ENCODE measurements at regions not wholly inside any gene's neighbourhood (a gene's known extent, or its start where the extent isn't known, plus 50 kb on each side); places are given as distances from the start of the nearest gene placed in this dataset.
"Not testable (repeated sequence)": the region's sequence is repeated elsewhere in the genome, so short reads cannot be mapped to it uniquely, and the experiment has no call there.

- no peaks in the 10 kb centered on the region for H3K79me2 ChIP-seq
- no peak overlapping the region for H3K4me3 ChIP-seq
- no peak overlapping the region for H3K4me2 ChIP-seq
- H3K9me3 ChIP-seq (ENCODE audit: low read depth) = no peaks in the 10 kb centered on the region
- H3K27me3 ChIP-seq = no peaks in the 10 kb centered on the region
- WGBS (ENCODE audit: low lambda C conversion rate, missing lambda C conversion rate) = 75% methylated on average over 3 of the region's 4 CpGs
- H3K4me1 ChIP-seq (ENCODE audit: insufficient read depth) = no peaks in the 10 kb centered on the region
- no peaks in the 10 kb centered on the region for H3K36me3 ChIP-seq (replicated peaks; ENCODE audit: insufficient read depth, low read depth)
- H4K20me1 ChIP-seq (ENCODE audit: insufficient read depth, poor library complexity, severe bottlenecking) = no peaks in the 10 kb centered on the region
- no peak overlapping the region for H3K27ac ChIP-seq
- no peaks in the 10 kb centered on the region for H3K9me2 ChIP-seq (replicated peaks; ENCODE audit: insufficient read depth)
- no peak overlapping the region for H2AFZ ChIP-seq
- no peak for DNase-seq (ENCODE audit: low spot score)
- TF ChIP-seq, protein P1, sequence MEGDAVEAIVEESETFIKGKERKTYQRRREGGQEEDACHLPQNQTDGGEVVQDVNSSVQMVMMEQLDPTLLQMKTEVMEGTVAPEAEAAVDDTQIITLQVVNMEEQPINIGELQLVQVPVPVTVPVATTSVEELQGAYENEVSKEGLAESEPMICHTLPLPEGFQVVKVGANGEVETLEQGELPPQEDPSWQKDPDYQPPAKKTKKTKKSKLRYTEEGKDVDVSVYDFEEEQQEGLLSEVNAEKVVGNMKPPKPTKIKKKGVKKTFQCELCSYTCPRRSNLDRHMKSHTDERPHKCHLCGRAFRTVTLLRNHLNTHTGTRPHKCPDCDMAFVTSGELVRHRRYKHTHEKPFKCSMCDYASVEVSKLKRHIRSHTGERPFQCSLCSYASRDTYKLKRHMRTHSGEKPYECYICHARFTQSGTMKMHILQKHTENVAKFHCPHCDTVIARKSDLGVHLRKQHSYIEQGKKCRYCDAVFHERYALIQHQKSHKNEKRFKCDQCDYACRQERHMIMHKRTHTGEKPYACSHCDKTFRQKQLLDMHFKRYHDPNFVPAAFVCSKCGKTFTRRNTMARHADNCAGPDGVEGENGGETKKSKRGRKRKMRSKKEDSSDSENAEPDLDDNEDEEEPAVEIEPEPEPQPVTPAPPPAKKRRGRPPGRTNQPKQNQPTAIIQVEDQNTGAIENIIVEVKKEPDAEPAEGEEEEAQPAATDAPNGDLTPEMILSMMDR (IDR thresholded peaks at IDR 0.05; ENCODE audit: poor library complexity) = no peak
These were observed 71.3 kb upstream of the FBXO28 start for GRCh38 chr1:224042557-224043118.

DNA sequence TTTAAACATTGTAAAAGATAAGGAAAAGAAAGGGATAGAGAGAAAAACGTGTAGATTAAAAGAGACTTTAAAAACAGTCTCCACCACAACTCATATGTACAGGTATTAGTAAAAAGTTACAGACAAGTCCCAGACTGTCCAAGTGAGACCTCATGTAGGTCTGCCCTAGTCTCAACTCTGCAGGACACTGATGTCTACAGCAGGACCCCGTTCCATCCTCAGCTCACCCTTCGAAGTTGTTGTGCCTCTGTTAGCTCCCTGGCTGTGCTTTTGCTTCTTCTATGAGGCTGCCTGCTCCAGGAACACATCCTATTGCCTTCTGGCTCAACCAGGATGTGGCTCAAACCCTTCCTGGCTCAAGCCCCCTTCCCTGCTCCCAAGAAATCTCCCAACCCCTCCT is 72.9 kb upstream of the FBXO28 start:
- H3K4me3 ChIP-seq = no peak overlapping the region
- H3K4me1 ChIP-seq (ENCODE audit: insufficient read depth) = no peaks in the 10 kb centered on the region
- no peak overlapping the region for H3K4me2 ChIP-seq
- H3K27ac ChIP-seq = no peak overlapping the region
- H2AFZ ChIP-seq = no peak overlapping the region
- H3K36me3 ChIP-seq (replicated peaks; ENCODE audit: insufficient read depth, low read depth) = no peaks in the 10 kb centered on the region
- H3K27me3 ChIP-seq = no peaks in the 10 kb centered on the region
- no peak for DNase-seq (ENCODE audit: low spot score)
- no peaks in the 10 kb centered on the region for H3K79me2 ChIP-seq
- no peaks in the 10 kb centered on the region for H3K9me3 ChIP-seq (ENCODE audit: low read depth)
- TF ChIP-seq EZH2phosphoT487 (IDR thresholded peaks at IDR 0.05; ENCODE audit: low read depth, severe bottlenecking, unreplicated experiment) (no peak), EZH2 (IDR thresholded peaks at IDR 0.05; ENCODE audit: borderline replicate concordance) (no peak)
- TF ChIP-seq, protein P1 (IDR thresholded peaks at IDR 0.05; ENCODE audit: poor library complexity) = no peak
- H4K20me1 ChIP-seq (ENCODE audit: insufficient read depth, poor library complexity, severe bottlenecking) = no peaks in the 10 kb centered on the region
- H3K9me2 ChIP-seq (replicated peaks; ENCODE audit: insufficient read depth) = no peaks in the 10 kb centered on the region
- 57% methylated on average over 3 of the region's 3 CpGs for WGBS (ENCODE audit: low lambda C conversion rate, missing lambda C conversion rate)

- not testable (repeated sequence) for H3K79me2 ChIP-seq; DNase-seq (ENCODE audit: low spot score); H3K4me2 ChIP-seq; H3K4me3 ChIP-seq; H3K9me3 ChIP-seq (ENCODE audit: low read depth); H3K27me3 ChIP-seq; H3K4me1 ChIP-seq (ENCODE audit: insufficient read depth); H3K27ac ChIP-seq; H4K20me1 ChIP-seq (ENCODE audit: insufficient read depth, poor library complexity, severe bottlenecking); H3K9me2 ChIP-seq (replicated peaks; ENCODE audit: insufficient read depth); H3K36me3 ChIP-seq (replicated peaks; ENCODE audit: insufficient read depth, low read depth); H2AFZ ChIP-seq
These were observed 73.5 kb upstream of the FBXO28 start for GRCh38 chr1:224040423-224040822.

DNA sequence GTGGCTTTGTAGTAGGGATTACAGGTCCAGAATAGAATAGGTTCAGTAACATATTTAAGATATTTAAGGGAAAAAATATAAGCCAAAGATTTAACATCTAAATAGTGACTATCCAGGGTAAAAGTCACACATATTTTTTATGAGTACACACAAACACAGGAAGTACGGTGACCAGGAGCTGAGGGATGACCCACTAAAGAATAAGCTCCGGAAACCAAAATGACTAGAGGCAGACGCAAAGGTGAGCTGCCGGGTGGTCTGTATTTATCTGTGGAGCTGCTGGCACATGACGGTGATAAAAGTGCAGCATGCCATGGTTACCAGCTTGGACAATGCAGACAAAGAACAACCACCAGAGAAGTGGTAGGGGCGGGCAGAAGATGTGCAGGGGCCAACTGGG is 73.9 kb upstream of the FBXO28 start:
- H3K27me3 ChIP-seq; H3K4me3 ChIP-seq; H3K36me3 ChIP-seq (replicated peaks; ENCODE audit: insufficient read depth, low read depth); H4K20me1 ChIP-seq (ENCODE audit: insufficient read depth, poor library complexity, severe bottlenecking); H3K4me1 ChIP-seq (ENCODE audit: insufficient read depth); DNase-seq (ENCODE audit: low spot score); H3K27ac ChIP-seq; H2AFZ ChIP-seq; H3K4me2 ChIP-seq; H3K9me3 ChIP-seq (ENCODE audit: low read depth); H3K9me2 ChIP-seq (replicated peaks; ENCODE audit: insufficient read depth); H3K79me2 ChIP-seq: not testable (repeated sequence)
- 79% methylated on average over 6 of the region's 6 CpGs for WGBS (ENCODE audit: low lambda C conversion rate, missing lambda C conversion rate)

GRCh38 chr1:224038832-224039231 is 75.1 kb upstream of the FBXO28 start:
- 77% methylated on average over 2 of the region's 2 CpGs for WGBS (ENCODE audit: low lambda C conversion rate, missing lambda C conversion rate)
- not testable (repeated sequence) for H3K79me2 ChIP-seq; H3K4me1 ChIP-seq (ENCODE audit: insufficient read depth); H3K4me2 ChIP-seq; H3K27me3 ChIP-seq; H3K36me3 ChIP-seq (replicated peaks; ENCODE audit: insufficient read depth, low read depth); DNase-seq (ENCODE audit: low spot score); H2AFZ ChIP-seq; H3K9me2 ChIP-seq (replicated peaks; ENCODE audit: insufficient read depth); H3K27ac ChIP-seq; H3K4me3 ChIP-seq; H3K9me3 ChIP-seq (ENCODE audit: low read depth); H4K20me1 ChIP-seq (ENCODE audit: insufficient read depth, poor library complexity, severe bottlenecking)

- not testable (repeated sequence) for H3K4me3 ChIP-seq; H3K36me3 ChIP-seq (replicated peaks; ENCODE audit: insufficient read depth, low read depth); DNase-seq (ENCODE audit: low spot score); H3K79me2 ChIP-seq; H3K4me2 ChIP-seq; H3K27ac ChIP-seq; H3K9me3 ChIP-seq (ENCODE audit: low read depth); H3K4me1 ChIP-seq (ENCODE audit: insufficient read depth); H3K27me3 ChIP-seq; H4K20me1 ChIP-seq (ENCODE audit: insufficient read depth, poor library complexity, severe bottlenecking); H2AFZ ChIP-seq; H3K9me2 ChIP-seq (replicated peaks; ENCODE audit: insufficient read depth)
- 94% methylated on average over 3 of the region's 3 CpGs for WGBS (ENCODE audit: low lambda C conversion rate, missing lambda C conversion rate)
These were observed 76.5 kb upstream of the FBXO28 start for GRCh38 chr1:224037362-224037761.

- not testable (repeated sequence) for H3K36me3 ChIP-seq (replicated peaks; ENCODE audit: insufficient read depth, low read depth); H3K4me3 ChIP-seq; H3K27me3 ChIP-seq; H3K9me2 ChIP-seq (replicated peaks; ENCODE audit: insufficient read depth); H3K4me2 ChIP-seq; H2AFZ ChIP-seq; H3K27ac ChIP-seq; H4K20me1 ChIP-seq (ENCODE audit: insufficient read depth, poor library complexity, severe bottlenecking); H3K9me3 ChIP-seq (ENCODE audit: low read depth); H3K4me1 ChIP-seq (ENCODE audit: insufficient read depth); H3K79me2 ChIP-seq; DNase-seq (ENCODE audit: low spot score)
- 52% methylated on average over 3 of the region's 3 CpGs for WGBS (ENCODE audit: low lambda C conversion rate, missing lambda C conversion rate)
These were observed 81.2 kb upstream of the FBXO28 start for GRCh38 chr1:224032608-224033276.
